ENCODE measurements at regions not wholly inside any gene's neighbourhood (a gene's known extent, or its start where the extent isn't known, plus 50 kb on each side); places are given as distances from the start of the nearest gene placed in this dataset.

- TF ChIP-seq CTCF (optimal IDR thresholded peaks at IDR 0.05 in 1 of 3, IDR thresholded peaks at IDR 0.05 in 1 of 3, conservative IDR thresholded peaks at IDR 0.05 in 1 of 3; ENCODE audit: extremely low read depth in 1 of 3, insufficient read depth in 2 of 3, low read length in 3 of 3): no peak
- TF ChIP-seq EZH2 (IDR thresholded peaks at IDR 0.05; ENCODE audit: low read length): no peak
These were observed 82.9 kb upstream of the SETBP1 start for GRCh38 chr18:44597797-44598196.

All from keratinocyte (primary cell).